Adrenal gland (tissue), 9 donors: ENCODE measurements at regions not wholly inside any gene's neighbourhood (a gene's known extent, or its start where the extent isn't known, plus 50 kb on each side); places are given as distances from the start of the nearest gene placed in this dataset.

Source experiments
- DNase-seq, 7 donors: peaks; one replicate each; pipeline ENCODE4 v3.0.0-alpha.2; 2019 to 2020
- H3K27ac ChIP-seq, 5 donors: fragments of 200-600 bp; sonication (generic) in 4 of 5; 1 replicate in 3 of 5; 2 replicates in 2 of 5; pipeline versions ENCODE4 v1.5.1 to v1.8.0; 2016 to 2020; ENCODE audit warnings: mild to moderate bottlenecking in 1 of 5
- H3K27me3 ChIP-seq: fragments of 200-600 bp; 2 replicates; pipeline ENCODE4 v1.8.0; 2021
- H3K36me3 ChIP-seq, 2 donors: fragments of 200-600 bp; replicated peaks in 1 of 2; 1 replicate in 1 of 2; 2 replicates in 1 of 2; pipeline versions ENCODE4 v1.5.1 to v1.8.0; 2018 to 2022
- H3K4me1 ChIP-seq, 2 donors: fragments of 200-600 bp; replicated peaks in 1 of 2; 1 replicate in 1 of 2; 2 replicates in 1 of 2; pipeline versions ENCODE4 v1.5.1 to v1.8.0; 2018 to 2021
- H3K4me3 ChIP-seq, 4 donors: fragments of 200-600 bp; sonication (generic) in 3 of 4; one replicate each; pipeline ENCODE4 v1.5.1; 2016 to 2018
- H3K9me3 ChIP-seq, 3 donors: fragments of 200-600 bp; sonication (generic) in 1 of 3; replicated peaks in 1 of 3; 1 replicate in 2 of 3; 2 replicates in 1 of 3; pipeline versions ENCODE4 v1.5.1 to v1.8.0; 2016 to 2021
- CTCF ChIP-seq, 6 experiments: fragments of 450-650 bp in 4 of 6; fragments of 200-600 bp in 2 of 6; sonication (generic) in 1 of 6; IDR thresholded peaks; 1 replicate in 5 of 6; 2 replicates in 1 of 6; pipeline versions ENCODE4 v1.5.1 to v1.8.0; 2016 to 2021; ENCODE audit warnings: antibody characterized with exemption in 6 of 6, mild to moderate bottlenecking in 2 of 6, moderate library complexity in 1 of 6
- POLR2A ChIP-seq, 2 donors: fragments of 450-650 bp; IDR thresholded peaks; one replicate each; pipeline ENCODE4 v1.6.1; 2017; ENCODE audit warnings: antibody characterized with exemption in 2 of 2, mild to moderate bottlenecking in 2 of 2, moderate library complexity in 1 of 2
- WGBS, 4 donors: extraction: QIAGEN DNeasy Blood & Tissue Kit in 2 of 4; methylation state at CpG; one replicate each; pipeline versions ENCODE4 v1.1.5 to v1.1.7; 2013 to 2017; 5-methylcytosine and 5-hydroxymethylcytosine counted together
- intact Hi-C, 2 donors: fragments of 100-400 bp; cut with DNase I; formaldehyde crosslinking; loops; one replicate each; pipeline versions ENCODE4 v1.14.1 to v1.15.0; 2022 to 2023
- donor health status: healthy with polysubstance abuse.
- donor health status: Bipolar disorder and iron deficiency.
- donor health status: DM: yes; HTN: yes; CAD: no.
- donor health status: DM: no; HTN: no; CAD: no.
- donor health status: DM: no; HTN: no; CAD: no.

GRCh38 chr12:89051065-89051677 is 301.1 kb downstream of the DUSP6 start:
- no peaks in the 10 kb centered on the region for H3K36me3 ChIP-seq
- no peaks in the 10 kb centered on the region for H3K9me3 ChIP-seq
- H3K27me3 ChIP-seq, result no peaks in the 10 kb centered on the region
- 1 to 6% (median 4%) methylated on average over 2 of the region's 2 CpGs for WGBS, 4 donors
- peak in 4 of 7 donors; percentile 16 to 34 (median 26) for DNase-seq
- H3K4me1 ChIP-seq, result no peaks in the 10 kb centered on the region
- peak; percentile 71 to 95 (median 88) for TF ChIP-seq CTCF (IDR thresholded peaks at IDR 0.05)
- no peak for TF ChIP-seq POLR2A (IDR thresholded peaks at IDR 0.05)
- no peak overlapping the region for H3K4me3 ChIP-seq
- intact Hi-C loops, result no loop called here
- H3K27ac ChIP-seq, result no peak overlapping the region

DNA sequence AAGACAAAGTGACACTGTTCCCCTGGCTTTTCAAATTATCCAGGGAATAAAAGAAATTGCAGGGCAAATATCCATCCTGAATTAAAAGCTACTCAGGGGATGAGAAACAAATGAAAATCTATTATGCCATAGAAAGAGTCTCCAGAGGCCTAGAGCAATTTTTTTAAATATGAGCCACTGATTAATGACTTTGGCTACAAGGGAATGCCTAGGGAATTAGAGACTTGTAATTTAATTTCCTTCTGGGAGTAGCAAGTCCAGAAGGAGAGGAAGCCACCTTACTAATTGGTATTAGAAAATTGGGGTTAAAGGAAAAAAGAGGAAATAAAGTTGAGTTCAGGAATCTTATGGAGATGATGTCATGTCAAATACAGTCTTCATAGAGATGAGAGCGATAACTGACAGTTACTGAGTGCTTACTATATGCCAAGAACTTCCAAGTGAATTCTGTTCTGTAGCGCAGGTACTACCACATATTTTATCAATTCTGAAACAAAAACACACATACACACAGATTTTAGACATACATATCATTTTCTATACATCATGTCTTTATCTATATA is 304.4 kb downstream of the DUSP6 start:
- intact Hi-C loops, result loop anchor here in 1 of 2 donors (5.0 kb wide), 1 partner anchor 414 kb away; no protein-coding TSS in a partner anchor
- no peak overlapping the region for H3K27ac ChIP-seq
- 96 to 100% (median 97%) methylated on average over 2 of the region's 2 CpGs for WGBS, 4 donors
- TF ChIP-seq POLR2A (IDR thresholded peaks at IDR 0.05) (no peak), CTCF (IDR thresholded peaks at IDR 0.05) (no peak)
- no peaks in the 10 kb centered on the region for H3K9me3 ChIP-seq
- no peaks in the 10 kb centered on the region for H3K4me1 ChIP-seq
- H3K4me3 ChIP-seq, result no peak overlapping the region
- no peak for DNase-seq
- no peaks in the 10 kb centered on the region for H3K27me3 ChIP-seq
- no peaks in the 10 kb centered on the region for H3K36me3 ChIP-seq

DNA sequence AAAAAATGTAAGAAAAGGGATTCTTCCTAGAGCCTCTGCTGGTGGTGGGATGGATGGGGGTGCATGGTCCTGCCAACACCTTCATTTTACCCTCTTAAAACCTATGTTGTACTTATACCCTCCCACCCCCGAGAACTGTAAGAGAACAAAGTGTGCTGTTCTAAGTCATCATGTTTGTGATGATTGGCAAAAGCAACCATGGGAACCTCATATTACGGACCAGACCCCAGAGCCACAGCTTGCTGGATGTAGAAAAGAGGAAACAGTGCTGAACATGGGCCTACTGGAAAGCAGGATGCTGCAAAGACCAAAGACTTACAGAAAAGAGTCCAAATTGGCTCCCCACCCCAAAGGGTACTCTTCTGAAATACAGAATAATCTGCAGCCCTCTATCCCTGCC is 311.2 kb downstream of the DUSP6 start:
- H3K4me1 ChIP-seq, result peaks cover 0 to 7% of the 10 kb centered on the region in 2 donors
- TF ChIP-seq CTCF (IDR thresholded peaks at IDR 0.05) (no peak), POLR2A (IDR thresholded peaks at IDR 0.05) (no peak)
- no peak overlapping the region for H3K4me3 ChIP-seq
- no peak for DNase-seq
- no peaks in the 10 kb centered on the region for H3K27me3 ChIP-seq
- intact Hi-C loops, result no loop called here
- no peak overlapping the region for H3K27ac ChIP-seq
- H3K9me3 ChIP-seq, result no peaks in the 10 kb centered on the region
- no peaks in the 10 kb centered on the region for H3K36me3 ChIP-seq
- WGBS, 4 donors, result 78 to 89% (median 88%) methylated on average over 2 of the region's 2 CpGs

DNA sequence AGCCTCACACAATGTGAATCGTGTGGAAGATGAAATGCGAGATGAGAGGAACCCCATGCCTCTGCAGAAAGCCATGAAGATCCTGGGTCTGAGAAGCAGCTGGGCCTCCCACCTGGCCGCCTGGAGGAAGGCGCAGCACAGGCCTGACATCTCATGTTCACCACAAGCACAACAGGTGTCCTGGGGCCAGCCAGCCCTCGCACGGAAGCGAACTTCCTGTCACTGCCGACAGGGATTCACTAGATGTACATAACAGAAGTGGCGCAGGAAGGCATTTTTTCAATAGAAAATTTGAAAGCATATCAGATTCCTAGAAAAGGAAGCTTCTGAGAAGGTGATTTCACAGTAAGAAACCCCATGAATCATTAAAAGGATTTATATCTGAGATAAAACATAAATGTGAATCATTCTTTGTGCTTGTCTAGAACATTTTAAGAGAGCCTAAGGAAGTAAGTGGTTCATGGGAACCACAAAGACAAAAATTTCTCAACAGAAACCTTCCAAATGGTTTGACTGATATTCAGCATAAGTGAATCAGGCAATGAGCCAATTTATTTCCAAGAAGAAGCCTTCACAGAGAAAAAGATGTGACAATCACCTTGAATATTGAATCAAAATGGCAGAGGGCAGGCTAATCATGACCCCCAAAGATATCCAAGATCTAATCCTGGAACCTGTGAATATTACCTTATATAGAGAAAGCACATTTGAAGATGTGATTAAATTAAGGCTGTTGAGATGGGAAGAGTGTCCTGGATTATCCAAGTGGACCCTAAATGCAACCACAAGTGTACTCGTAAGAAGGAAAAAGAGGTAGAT is 311.9 kb downstream of the DUSP6 start:
- 73 to 81% (median 74%) methylated on average over 10 of the region's 10 CpGs for WGBS, 4 donors
- no peaks in the 10 kb centered on the region for H3K27me3 ChIP-seq
- H3K4me3 ChIP-seq, result no peak overlapping the region
- DNase-seq, result peak in 1 of 7 donors; percentile 6
- H3K4me1 ChIP-seq, result peaks cover 0 to 7% of the 10 kb centered on the region in 2 donors
- intact Hi-C loops, result no loop called here
- no peak overlapping the region for H3K27ac ChIP-seq
- no peaks in the 10 kb centered on the region for H3K9me3 ChIP-seq
- no peaks in the 10 kb centered on the region for H3K36me3 ChIP-seq
- TF ChIP-seq POLR2A (IDR thresholded peaks at IDR 0.05) (no peak), CTCF (IDR thresholded peaks at IDR 0.05) (no peak)
